ENCODE measurements at regions not wholly inside any gene's neighbourhood (a gene's known extent, or its start where the extent isn't known, plus 50 kb on each side); places are given as distances from the start of the nearest gene placed in this dataset.
A peak's percentile ranks its signal among the peaks of the same experiment; 100 is the strongest.

- H3K36me3 ChIP-seq (ENCODE audit: control insufficient read depth, insufficient read depth, low read length) = no peaks in the 10 kb centered on the region
- no peak for TF ChIP-seq CTCF (IDR thresholded peaks at IDR 0.05)
- no peak overlapping the region for H3K27ac ChIP-seq
Measured at GRCh38 chr15:62644889-62645742, 397.4 kb upstream of the TPM1 start.

GRCh38 chr15:62647202-62647842 lies 395.2 kb upstream of the TPM1 start:
- Histone ChIP-seq H3K4me1 (no peaks in the 10 kb centered on the region), H3K9ac (no peak overlapping the region), H3K9me3 (ENCODE audit: control insufficient read depth, low read length) (no peaks in the 10 kb centered on the region), H2AFZ (no peak overlapping the region), H3K79me2 (no peaks in the 10 kb centered on the region), H3K4me2 (ENCODE audit: low read length) (no peak overlapping the region), H3K27me3 (ENCODE audit: control insufficient read depth, insufficient read depth, low read length) (no peaks in the 10 kb centered on the region), H3K36me3 (ENCODE audit: control insufficient read depth, insufficient read depth, low read length) (no peaks in the 10 kb centered on the region), H3K4me3 (ENCODE audit: low read depth, low read length) (no peak overlapping the region), H3K27ac (no peak overlapping the region)
- TF ChIP-seq CTCF (IDR thresholded peaks at IDR 0.05) = no peak

More at GRCh38 chr15:62644889-62645742, 397.4 kb upstream of the TPM1 start:
- Histone ChIP-seq H3K4me3 (ENCODE audit: low read depth, low read length) (no peak overlapping the region), H2AFZ (peak overlapping the region; percentile 38), H3K4me1 (no peaks in the 10 kb centered on the region), H3K9ac (no peak overlapping the region), H3K9me3 (ENCODE audit: control insufficient read depth, low read length) (no peaks in the 10 kb centered on the region), H3K4me2 (ENCODE audit: low read length) (no peak overlapping the region), H3K79me2 (no peaks in the 10 kb centered on the region), H3K27me3 (ENCODE audit: control insufficient read depth, insufficient read depth, low read length) (no peaks in the 10 kb centered on the region)

GRCh38 chr15:62647843-62648505 lies 394.6 kb upstream of the TPM1 start:
- H3K4me3 ChIP-seq (ENCODE audit: low read depth, low read length) = no peak overlapping the region
- no peak overlapping the region for H3K27ac ChIP-seq
- no peak overlapping the region for H3K9ac ChIP-seq
- no peaks in the 10 kb centered on the region for H3K36me3 ChIP-seq (ENCODE audit: control insufficient read depth, insufficient read depth, low read length)
- no peaks in the 10 kb centered on the region for H3K79me2 ChIP-seq
- H3K9me3 ChIP-seq (ENCODE audit: control insufficient read depth, low read length) = no peaks in the 10 kb centered on the region
- no peak overlapping the region for H3K4me2 ChIP-seq (ENCODE audit: low read length)
- H2AFZ ChIP-seq = no peak overlapping the region
- H3K4me1 ChIP-seq = no peaks in the 10 kb centered on the region
- no peaks in the 10 kb centered on the region for H3K27me3 ChIP-seq (ENCODE audit: control insufficient read depth, insufficient read depth, low read length)
- TF ChIP-seq CTCF (IDR thresholded peaks at IDR 0.05) = no peak

GRCh38 chr15:62648954-62649353 lies 393.6 kb upstream of the TPM1 start:
- Histone ChIP-seq H3K9ac (no peak overlapping the region), H3K4me3 (ENCODE audit: low read depth, low read length) (no peak overlapping the region)

More at GRCh38 chr15:62648954-62649353, 393.6 kb upstream of the TPM1 start:
- Histone ChIP-seq H3K4me1 (no peaks in the 10 kb centered on the region), H2AFZ (no peak overlapping the region), H3K9me3 (ENCODE audit: control insufficient read depth, low read length) (no peaks in the 10 kb centered on the region), H3K79me2 (no peaks in the 10 kb centered on the region), H3K36me3 (ENCODE audit: control insufficient read depth, insufficient read depth, low read length) (no peaks in the 10 kb centered on the region), H3K4me2 (ENCODE audit: low read length) (no peak overlapping the region), H3K27me3 (ENCODE audit: control insufficient read depth, insufficient read depth, low read length) (no peaks in the 10 kb centered on the region), H3K27ac (no peak overlapping the region)
- no peak for TF ChIP-seq CTCF (IDR thresholded peaks at IDR 0.05)
